ENCODE measurements at regions not wholly inside any gene's neighbourhood (a gene's known extent, or its start where the extent isn't known, plus 50 kb on each side); places are given as distances from the start of the nearest gene placed in this dataset.
A peak's percentile ranks its signal among the peaks of the same experiment; 100 is the strongest.

- no peaks in the 10 kb centered on the region for H3K4me1 ChIP-seq (ENCODE audit: control insufficient read depth, insufficient read depth, low read length, poor library complexity, severe bottlenecking)
- no peaks in the 10 kb centered on the region for H3K27me3 Mint-ChIP-seq
- peaks cover 0 to 5% (median 0%) of the 10 kb centered on the region in 7 donors for H3K9me3 Mint-ChIP-seq
- ATAC-seq (ENCODE audit: low read depth in 2 of 2) (no peak), DNase-seq (no peak)
- no peaks in the 10 kb centered on the region for H3K4me1 Mint-ChIP-seq
- H3K27ac ChIP-seq (ENCODE audit: insufficient read depth, low read length, poor library complexity, severe bottlenecking) = no peak overlapping the region
- no peaks in the 10 kb centered on the region for H3K36me3 Mint-ChIP-seq
- H3K27ac Mint-ChIP-seq = no peak overlapping the region
- H3K4me3 ChIP-seq (ENCODE audit: low read depth, low read length) = no peak overlapping the region
- no peaks in the 10 kb centered on the region for H3K36me3 ChIP-seq (ENCODE audit: control insufficient read depth, insufficient read depth, low read length)
- H3K27me3 ChIP-seq (ENCODE audit: control insufficient read depth, insufficient read depth, low read length) = no peaks in the 10 kb centered on the region
- no peak overlapping the region for H3K4me3 Mint-ChIP-seq
- no peaks in the 10 kb centered on the region for H3K9me3 ChIP-seq (ENCODE audit: control insufficient read depth in 2 of 2, low read length in 2 of 2)
These were observed 501.4 kb upstream of the ST8SIA4 start for GRCh38 chr5:101404531-101404930.

- H3K27me3 Mint-ChIP-seq = no peaks in the 10 kb centered on the region
- DNase-seq (no peak), ATAC-seq (ENCODE audit: low read depth in 2 of 2) (no peak)
- no peaks in the 10 kb centered on the region for H3K4me1 Mint-ChIP-seq
- no peaks in the 10 kb centered on the region for H3K9me3 Mint-ChIP-seq
- Histone ChIP-seq H3K9me3 (ENCODE audit: control insufficient read depth in 2 of 2, low read length in 2 of 2) (no peaks in the 10 kb centered on the region), H3K27me3 (ENCODE audit: control insufficient read depth, insufficient read depth, low read length) (no peaks in the 10 kb centered on the region), H3K4me3 (ENCODE audit: low read depth, low read length) (no peak overlapping the region), H3K4me1 (ENCODE audit: control insufficient read depth, insufficient read depth, low read length, poor library complexity, severe bottlenecking) (no peaks in the 10 kb centered on the region), H3K36me3 (ENCODE audit: control insufficient read depth, insufficient read depth, low read length) (no peaks in the 10 kb centered on the region), H3K27ac (ENCODE audit: insufficient read depth, low read length, poor library complexity, severe bottlenecking) (no peak overlapping the region)
- H3K36me3 Mint-ChIP-seq = no peaks in the 10 kb centered on the region
- H3K4me3 Mint-ChIP-seq = no peak overlapping the region
- no peak overlapping the region for H3K27ac Mint-ChIP-seq
These were observed 490.8 kb upstream of the ST8SIA4 start for GRCh38 chr5:101393795-101394450.

GRCh38 chr5:101390151-101390908 lies 487.2 kb upstream of the ST8SIA4 start:
- no peak overlapping the region for H3K4me3 ChIP-seq (ENCODE audit: low read depth, low read length)
- H3K4me1 ChIP-seq (ENCODE audit: control insufficient read depth, insufficient read depth, low read length, poor library complexity, severe bottlenecking) = no peaks in the 10 kb centered on the region
- no peak overlapping the region for H3K4me3 Mint-ChIP-seq
- H3K9me3 ChIP-seq (ENCODE audit: control insufficient read depth in 2 of 2, low read length in 2 of 2) = no peaks in the 10 kb centered on the region
- peaks cover 2% of the 10 kb centered on the region for H3K27me3 ChIP-seq (ENCODE audit: control insufficient read depth, insufficient read depth, low read length)
- no peaks in the 10 kb centered on the region for H3K36me3 ChIP-seq (ENCODE audit: control insufficient read depth, insufficient read depth, low read length)
- H3K27ac Mint-ChIP-seq = no peak overlapping the region
- DNase-seq = peak in 1 of 3 donors; percentile 21
- no peaks in the 10 kb centered on the region for H3K36me3 Mint-ChIP-seq
- no peaks in the 10 kb centered on the region for H3K9me3 Mint-ChIP-seq
- no peaks in the 10 kb centered on the region for H3K4me1 Mint-ChIP-seq
- ATAC-seq (ENCODE audit: low read depth in 2 of 2) = no peak
- H3K27me3 Mint-ChIP-seq = no peaks in the 10 kb centered on the region
- H3K27ac ChIP-seq (ENCODE audit: insufficient read depth, low read length, poor library complexity, severe bottlenecking) = no peak overlapping the region

- no peak overlapping the region for H3K27ac ChIP-seq (ENCODE audit: insufficient read depth, low read length, poor library complexity, severe bottlenecking)
- H3K4me3 ChIP-seq (ENCODE audit: low read depth, low read length) = no peak overlapping the region
- H3K9me3 ChIP-seq (ENCODE audit: control insufficient read depth in 2 of 2, low read length in 2 of 2) = no peaks in the 10 kb centered on the region
- H3K4me1 ChIP-seq (ENCODE audit: control insufficient read depth, insufficient read depth, low read length, poor library complexity, severe bottlenecking) = no peaks in the 10 kb centered on the region
- Mint-ChIP-seq H3K27me3 (no peaks in the 10 kb centered on the region), H3K4me3 (no peak overlapping the region), H3K4me1 (no peaks in the 10 kb centered on the region), H3K9me3 (peaks cover 0 to 2% (median 0%) of the 10 kb centered on the region in 7 donors), H3K36me3 (no peaks in the 10 kb centered on the region), H3K27ac (no peak overlapping the region)
- no peaks in the 10 kb centered on the region for H3K36me3 ChIP-seq (ENCODE audit: control insufficient read depth, insufficient read depth, low read length)
- peaks cover 2% of the 10 kb centered on the region for H3K27me3 ChIP-seq (ENCODE audit: control insufficient read depth, insufficient read depth, low read length)
- ATAC-seq (ENCODE audit: low read depth in 2 of 2) (no peak), DNase-seq (no peak)
These were observed 482.2 kb upstream of the ST8SIA4 start for GRCh38 chr5:101385276-101385675.

GRCh38 chr5:101370181-101370580 lies 467.1 kb upstream of the ST8SIA4 start:
- H3K9me3 ChIP-seq (ENCODE audit: control insufficient read depth in 2 of 2, low read length in 2 of 2) = no peaks in the 10 kb centered on the region
- H3K4me3 ChIP-seq (ENCODE audit: low read depth, low read length) = no peak overlapping the region
- no peak overlapping the region for H3K27ac ChIP-seq (ENCODE audit: insufficient read depth, low read length, poor library complexity, severe bottlenecking)
- no peak overlapping the region for H3K4me3 Mint-ChIP-seq
- H3K4me1 Mint-ChIP-seq = no peaks in the 10 kb centered on the region
- ATAC-seq (ENCODE audit: low read depth in 2 of 2) (no peak), DNase-seq (no peak)
- no peak overlapping the region for H3K27ac Mint-ChIP-seq
- no peaks in the 10 kb centered on the region for H3K27me3 ChIP-seq (ENCODE audit: control insufficient read depth, insufficient read depth, low read length)
- no peaks in the 10 kb centered on the region for H3K36me3 Mint-ChIP-seq
- H3K4me1 ChIP-seq (ENCODE audit: control insufficient read depth, insufficient read depth, low read length, poor library complexity, severe bottlenecking) = no peaks in the 10 kb centered on the region
- no peaks in the 10 kb centered on the region for H3K36me3 ChIP-seq (ENCODE audit: control insufficient read depth, insufficient read depth, low read length)
- no peaks in the 10 kb centered on the region for H3K27me3 Mint-ChIP-seq
- H3K9me3 Mint-ChIP-seq = peaks cover 0 to 4% (median 0%) of the 10 kb centered on the region in 7 donors

- H3K36me3 Mint-ChIP-seq = no peaks in the 10 kb centered on the region
- no peaks in the 10 kb centered on the region for H3K27me3 ChIP-seq (ENCODE audit: control insufficient read depth, insufficient read depth, low read length)
- H3K4me3 ChIP-seq (ENCODE audit: low read depth, low read length) = no peak overlapping the region
- no peaks in the 10 kb centered on the region for H3K36me3 ChIP-seq (ENCODE audit: control insufficient read depth, insufficient read depth, low read length)
- DNase-seq (no peak), ATAC-seq (ENCODE audit: low read depth in 2 of 2) (no peak)
- H3K9me3 ChIP-seq (ENCODE audit: control insufficient read depth in 2 of 2, low read length in 2 of 2) = no peaks in the 10 kb centered on the region
- H3K4me1 ChIP-seq (ENCODE audit: control insufficient read depth, insufficient read depth, low read length, poor library complexity, severe bottlenecking) = no peaks in the 10 kb centered on the region
- H3K4me1 Mint-ChIP-seq = no peaks in the 10 kb centered on the region
- peaks cover 5% of the 10 kb centered on the region for H3K27me3 Mint-ChIP-seq
- no peak overlapping the region for H3K4me3 Mint-ChIP-seq
- no peak overlapping the region for H3K27ac ChIP-seq (ENCODE audit: insufficient read depth, low read length, poor library complexity, severe bottlenecking)
- no peaks in the 10 kb centered on the region for H3K9me3 Mint-ChIP-seq
- H3K27ac Mint-ChIP-seq = no peak overlapping the region
These were observed 461.4 kb upstream of the ST8SIA4 start for GRCh38 chr5:101364469-101364868.

GRCh38 chr5:101362067-101362466 lies 459.0 kb upstream of the ST8SIA4 start:
- DNase-seq (no peak), ATAC-seq (ENCODE audit: low read depth in 2 of 2) (no peak)
- H3K36me3 Mint-ChIP-seq = no peaks in the 10 kb centered on the region
- Histone ChIP-seq H3K9me3 (ENCODE audit: control insufficient read depth in 2 of 2, low read length in 2 of 2) (no peaks in the 10 kb centered on the region), H3K4me3 (ENCODE audit: low read depth, low read length) (no peak overlapping the region), H3K27me3 (ENCODE audit: control insufficient read depth, insufficient read depth, low read length) (no peaks in the 10 kb centered on the region), H3K36me3 (ENCODE audit: control insufficient read depth, insufficient read depth, low read length) (no peaks in the 10 kb centered on the region), H3K27ac (ENCODE audit: insufficient read depth, low read length, poor library complexity, severe bottlenecking) (no peak overlapping the region), H3K4me1 (ENCODE audit: control insufficient read depth, insufficient read depth, low read length, poor library complexity, severe bottlenecking) (no peaks in the 10 kb centered on the region)
- peaks cover 5% of the 10 kb centered on the region for H3K27me3 Mint-ChIP-seq
- H3K4me3 Mint-ChIP-seq = no peak overlapping the region
- H3K27ac Mint-ChIP-seq = no peak overlapping the region
- H3K9me3 Mint-ChIP-seq = peaks cover 0 to 1% (median 0%) of the 10 kb centered on the region in 7 donors
- no peaks in the 10 kb centered on the region for H3K4me1 Mint-ChIP-seq

- H3K36me3 Mint-ChIP-seq = no peaks in the 10 kb centered on the region
- no peak for DNase-seq
These were observed 443.8 kb upstream of the ST8SIA4 start for GRCh38 chr5:101346906-101347305.

More at GRCh38 chr5:101346906-101347305, 443.8 kb upstream of the ST8SIA4 start:
- H3K36me3 ChIP-seq (ENCODE audit: control insufficient read depth, insufficient read depth, low read length) = no peaks in the 10 kb centered on the region
- no peak for ATAC-seq (ENCODE audit: low read depth in 2 of 2)
- no peak overlapping the region for H3K27ac Mint-ChIP-seq
- H3K4me1 ChIP-seq (ENCODE audit: control insufficient read depth, insufficient read depth, low read length, poor library complexity, severe bottlenecking) = no peaks in the 10 kb centered on the region
- peaks cover 0 to 6% of the 10 kb centered on the region in 2 experiments for H3K9me3 ChIP-seq (ENCODE audit: control insufficient read depth in 2 of 2, low read length in 2 of 2)
- no peaks in the 10 kb centered on the region for H3K27me3 Mint-ChIP-seq
- no peak overlapping the region for H3K27ac ChIP-seq (ENCODE audit: insufficient read depth, low read length, poor library complexity, severe bottlenecking)
- no peaks in the 10 kb centered on the region for H3K4me1 Mint-ChIP-seq
- no peak overlapping the region for H3K4me3 Mint-ChIP-seq
- H3K4me3 ChIP-seq (ENCODE audit: low read depth, low read length) = no peak overlapping the region
- no peaks in the 10 kb centered on the region for H3K27me3 ChIP-seq (ENCODE audit: control insufficient read depth, insufficient read depth, low read length)
- peaks cover 0 to 12% (median 8%) of the 10 kb centered on the region in 7 donors for H3K9me3 Mint-ChIP-seq
